ENCODE measurements at regions not wholly inside any gene's neighbourhood (a gene's known extent, or its start where the extent isn't known, plus 50 kb on each side); places are given as distances from the start of the nearest gene placed in this dataset.

DNA sequence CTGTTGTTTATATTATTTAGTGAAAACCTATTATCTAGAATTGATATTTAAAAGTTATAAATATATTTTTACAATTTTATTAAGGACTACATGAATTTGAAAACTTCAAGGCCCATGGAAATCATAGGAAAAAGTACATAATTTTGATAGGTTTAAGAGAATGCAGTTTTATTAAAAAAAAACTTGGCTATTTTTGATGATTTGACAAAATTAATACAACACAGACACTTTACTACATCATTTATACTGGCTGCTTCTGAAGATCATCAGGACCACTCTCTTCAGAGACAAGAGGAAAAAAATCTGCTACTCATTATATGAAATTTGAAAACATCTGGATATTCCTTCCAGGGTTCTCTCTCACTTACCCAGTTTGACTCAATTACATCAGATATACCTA is 637.7 kb downstream of the BCKDHB start:
- Histone ChIP-seq H3K36me3 (ENCODE audit: control insufficient read depth, insufficient read depth, low read length) (no peaks in the 10 kb centered on the region), H3K27me3 (ENCODE audit: control insufficient read depth, insufficient read depth, low read length) (no peaks in the 10 kb centered on the region), H3K4me3 (ENCODE audit: low read depth, low read length) (no peak overlapping the region)
- FAIRE-seq (no peak), DNase-seq (ENCODE audit: low read depth) (no peak)
- TF ChIP-seq, protein P1, sequence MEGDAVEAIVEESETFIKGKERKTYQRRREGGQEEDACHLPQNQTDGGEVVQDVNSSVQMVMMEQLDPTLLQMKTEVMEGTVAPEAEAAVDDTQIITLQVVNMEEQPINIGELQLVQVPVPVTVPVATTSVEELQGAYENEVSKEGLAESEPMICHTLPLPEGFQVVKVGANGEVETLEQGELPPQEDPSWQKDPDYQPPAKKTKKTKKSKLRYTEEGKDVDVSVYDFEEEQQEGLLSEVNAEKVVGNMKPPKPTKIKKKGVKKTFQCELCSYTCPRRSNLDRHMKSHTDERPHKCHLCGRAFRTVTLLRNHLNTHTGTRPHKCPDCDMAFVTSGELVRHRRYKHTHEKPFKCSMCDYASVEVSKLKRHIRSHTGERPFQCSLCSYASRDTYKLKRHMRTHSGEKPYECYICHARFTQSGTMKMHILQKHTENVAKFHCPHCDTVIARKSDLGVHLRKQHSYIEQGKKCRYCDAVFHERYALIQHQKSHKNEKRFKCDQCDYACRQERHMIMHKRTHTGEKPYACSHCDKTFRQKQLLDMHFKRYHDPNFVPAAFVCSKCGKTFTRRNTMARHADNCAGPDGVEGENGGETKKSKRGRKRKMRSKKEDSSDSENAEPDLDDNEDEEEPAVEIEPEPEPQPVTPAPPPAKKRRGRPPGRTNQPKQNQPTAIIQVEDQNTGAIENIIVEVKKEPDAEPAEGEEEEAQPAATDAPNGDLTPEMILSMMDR (IDR thresholded peaks at IDR 0.05; ENCODE audit: insufficient read depth, low read length, severe bottlenecking): no peak

DNA sequence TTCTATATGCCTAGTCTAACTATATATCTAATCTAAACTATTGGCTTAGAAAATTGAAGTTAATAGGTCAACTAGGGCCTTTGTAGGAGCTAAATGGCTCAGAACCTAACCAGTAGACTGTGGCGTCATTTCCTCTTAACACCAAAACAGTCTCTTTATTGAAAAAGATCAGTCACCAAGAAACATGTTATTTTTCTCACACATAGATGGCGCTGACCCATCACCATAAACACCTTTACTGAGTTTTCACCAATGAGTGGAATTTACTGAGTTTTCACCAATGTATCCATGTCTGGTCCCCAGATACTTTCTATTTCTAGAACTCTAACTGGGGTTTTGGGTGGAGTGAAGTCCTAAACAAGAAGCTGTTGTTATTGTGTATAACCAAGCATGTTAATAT is 636.0 kb downstream of the BCKDHB start:
- TF ChIP-seq, protein P1 (IDR thresholded peaks at IDR 0.05; ENCODE audit: insufficient read depth, low read length, severe bottlenecking): peak; percentile 24
- H3K4me3 ChIP-seq (ENCODE audit: low read depth, low read length): no peak overlapping the region
- FAIRE-seq: no peak
- no peaks in the 10 kb centered on the region for H3K27me3 ChIP-seq (ENCODE audit: control insufficient read depth, insufficient read depth, low read length)
- peak; percentile 32 for DNase-seq (ENCODE audit: low read depth)
- no peaks in the 10 kb centered on the region for H3K36me3 ChIP-seq (ENCODE audit: control insufficient read depth, insufficient read depth, low read length)

DNA sequence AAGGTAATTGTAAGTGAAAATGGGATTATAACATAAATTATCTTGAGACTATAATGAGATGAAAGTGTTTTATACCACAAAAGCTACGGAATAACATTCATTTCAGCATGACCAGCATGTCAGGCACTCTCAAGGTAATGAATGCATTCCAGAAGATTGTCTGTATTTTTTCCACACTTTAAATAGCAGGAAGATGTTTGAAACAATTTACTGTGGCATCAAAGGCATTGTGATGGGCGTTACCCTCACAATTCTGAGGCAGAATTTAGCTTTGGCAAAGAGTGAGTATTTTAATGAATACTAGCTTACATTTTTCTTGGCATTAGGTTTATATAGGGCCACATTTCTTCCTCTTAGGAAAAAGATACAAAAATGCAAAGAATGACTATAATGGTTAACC is 627.2 kb downstream of the BCKDHB start:
- TF ChIP-seq, protein P1 (IDR thresholded peaks at IDR 0.05; ENCODE audit: insufficient read depth, low read length, severe bottlenecking): no peak
- DNase-seq (ENCODE audit: low read depth) (no peak), FAIRE-seq (no peak)
- H3K36me3 ChIP-seq (ENCODE audit: control insufficient read depth, insufficient read depth, low read length): no peaks in the 10 kb centered on the region
- H3K4me3 ChIP-seq (ENCODE audit: low read depth, low read length): no peak overlapping the region
- H3K27me3 ChIP-seq (ENCODE audit: control insufficient read depth, insufficient read depth, low read length): no peaks in the 10 kb centered on the region

DNA sequence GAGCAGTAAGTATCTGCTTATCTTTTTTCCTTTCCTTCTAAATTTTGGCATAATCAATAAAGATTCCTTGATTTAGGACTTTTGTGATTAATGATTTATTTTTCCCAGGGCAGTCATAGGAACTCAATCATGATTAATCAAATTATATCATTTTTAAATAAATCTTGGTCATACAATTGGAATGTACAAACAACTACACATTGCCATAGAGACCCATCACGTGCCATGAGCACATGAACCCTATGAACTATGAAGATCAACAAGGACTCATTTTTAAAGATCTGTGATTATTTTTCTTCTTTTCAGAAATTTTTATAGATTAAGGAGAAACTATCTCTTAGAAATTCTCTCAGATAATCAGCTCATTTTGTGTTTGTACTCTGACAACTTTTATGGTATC is 622.4 kb downstream of the BCKDHB start:
- Histone ChIP-seq H3K4me3 (ENCODE audit: low read depth, low read length) (no peak overlapping the region), H3K36me3 (ENCODE audit: control insufficient read depth, insufficient read depth, low read length) (no peaks in the 10 kb centered on the region), H3K27me3 (ENCODE audit: control insufficient read depth, insufficient read depth, low read length) (no peaks in the 10 kb centered on the region)
- FAIRE-seq: no peak
- peak; percentile 1 for DNase-seq (ENCODE audit: low read depth)
- TF ChIP-seq, protein P1 (IDR thresholded peaks at IDR 0.05; ENCODE audit: insufficient read depth, low read length, severe bottlenecking): no peak

DNA sequence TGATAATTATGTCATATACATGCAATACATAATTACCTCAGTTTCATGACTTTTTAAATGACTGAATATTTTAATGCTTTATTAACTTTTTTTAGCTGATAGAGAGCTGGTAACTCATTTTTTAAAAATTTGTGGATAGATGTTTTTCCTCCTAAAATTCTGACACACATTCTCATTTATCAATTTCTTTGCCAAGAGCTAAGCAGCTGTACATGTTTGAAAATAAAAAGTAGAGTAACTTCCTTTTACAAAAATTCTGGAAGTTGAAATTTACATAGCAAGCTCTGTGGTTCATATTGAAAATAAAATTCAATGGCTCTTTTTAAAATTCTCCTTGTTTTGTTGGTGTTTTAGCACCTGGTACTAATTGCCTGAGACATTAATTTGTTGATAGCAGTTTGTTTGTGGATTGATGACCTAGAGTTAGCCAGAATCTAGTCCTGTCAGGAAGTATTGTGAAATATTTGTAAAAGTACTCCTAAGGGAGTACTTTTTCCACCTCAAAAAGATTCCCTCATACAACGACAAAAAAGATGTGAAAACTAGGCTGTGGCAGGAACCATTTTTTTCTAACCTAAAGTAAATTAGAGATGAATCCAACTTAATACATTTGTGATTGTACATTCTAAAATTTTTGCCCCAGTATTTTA is 621.8 kb downstream of the BCKDHB start:
- H3K4me3 ChIP-seq (ENCODE audit: low read depth, low read length): no peak overlapping the region
- no peaks in the 10 kb centered on the region for H3K27me3 ChIP-seq (ENCODE audit: control insufficient read depth, insufficient read depth, low read length)
- FAIRE-seq (no peak), DNase-seq (ENCODE audit: low read depth) (no peak)
- H3K36me3 ChIP-seq (ENCODE audit: control insufficient read depth, insufficient read depth, low read length): no peaks in the 10 kb centered on the region
- TF ChIP-seq, protein P1 (IDR thresholded peaks at IDR 0.05; ENCODE audit: insufficient read depth, low read length, severe bottlenecking): no peak
